ENCODE measurements at regions not wholly inside any gene's neighbourhood (a gene's known extent, or its start where the extent isn't known, plus 50 kb on each side); places are given as distances from the start of the nearest gene placed in this dataset.

GRCh38 chr13:88932950-88933349 lies 1261.8 kb downstream of the SLITRK5 start:
- intact Hi-C loops (cut with micrococcal nuclease) = no loop called here
- TF ChIP-seq CTCF (IDR thresholded peaks at IDR 0.05; ENCODE audit: borderline replicate concordance) = no peak
- no peak for DNase-seq
- Histone ChIP-seq H3K36me3 (no peaks in the 10 kb centered on the region), H3K4me1 (no peaks in the 10 kb centered on the region), H3K4me3 (no peak overlapping the region), H3K27me3 (ENCODE audit: low read depth) (no peaks in the 10 kb centered on the region), H3K9me3 (replicated peaks) (no peaks in the 10 kb centered on the region), H3K27ac (replicated peaks) (no peak overlapping the region)

- no peaks in the 10 kb centered on the region for H3K4me1 ChIP-seq
- H3K36me3 ChIP-seq = no peaks in the 10 kb centered on the region
- DNase-seq = no peak
- H3K27ac ChIP-seq (replicated peaks) = no peak overlapping the region
- intact Hi-C loops (cut with micrococcal nuclease) = no loop called here
- no peaks in the 10 kb centered on the region for H3K9me3 ChIP-seq (replicated peaks)
- H3K27me3 ChIP-seq (ENCODE audit: low read depth) = no peaks in the 10 kb centered on the region
- TF ChIP-seq CTCF (IDR thresholded peaks at IDR 0.05; ENCODE audit: borderline replicate concordance) = no peak
- H3K4me3 ChIP-seq = no peak overlapping the region
Observed at GRCh38 chr13:88937384-88937783, 1266.2 kb downstream of the SLITRK5 start.

GRCh38 chr13:88945793-88946192 lies 1274.6 kb downstream of the SLITRK5 start:
- Histone ChIP-seq H3K27ac (replicated peaks) (no peak overlapping the region), H3K4me1 (no peaks in the 10 kb centered on the region), H3K27me3 (ENCODE audit: low read depth) (no peaks in the 10 kb centered on the region), H3K36me3 (no peaks in the 10 kb centered on the region), H3K4me3 (no peak overlapping the region), H3K9me3 (replicated peaks) (no peaks in the 10 kb centered on the region)
- no peak for TF ChIP-seq CTCF (IDR thresholded peaks at IDR 0.05; ENCODE audit: borderline replicate concordance)
- intact Hi-C loops (cut with micrococcal nuclease) = no loop called here
- DNase-seq = no peak

GRCh38 chr13:88948501-88948900 lies 1277.3 kb downstream of the SLITRK5 start:
- no peaks in the 10 kb centered on the region for H3K9me3 ChIP-seq (replicated peaks)
- no peak for DNase-seq
- no peaks in the 10 kb centered on the region for H3K27me3 ChIP-seq (ENCODE audit: low read depth)
- no peak for TF ChIP-seq CTCF (IDR thresholded peaks at IDR 0.05; ENCODE audit: borderline replicate concordance)
- intact Hi-C loops (cut with micrococcal nuclease) = no loop called here
- H3K4me3 ChIP-seq = no peak overlapping the region
- no peaks in the 10 kb centered on the region for H3K4me1 ChIP-seq
- no peaks in the 10 kb centered on the region for H3K36me3 ChIP-seq
- no peak overlapping the region for H3K27ac ChIP-seq (replicated peaks)

- Histone ChIP-seq H3K4me3 (no peak overlapping the region), H3K4me1 (no peaks in the 10 kb centered on the region), H3K9me3 (replicated peaks) (no peaks in the 10 kb centered on the region), H3K36me3 (no peaks in the 10 kb centered on the region), H3K27me3 (ENCODE audit: low read depth) (no peaks in the 10 kb centered on the region), H3K27ac (replicated peaks) (no peak overlapping the region)
- no peak for DNase-seq
- no peak for TF ChIP-seq CTCF (IDR thresholded peaks at IDR 0.05; ENCODE audit: borderline replicate concordance)
- intact Hi-C loops (cut with micrococcal nuclease) = no loop called here
Observed at GRCh38 chr13:88958821-88959220, 1287.7 kb downstream of the SLITRK5 start.

GRCh38 chr13:88976466-88976865 lies 1305.3 kb downstream of the SLITRK5 start:
- peaks cover 9% of the 10 kb centered on the region for H3K9me3 ChIP-seq (replicated peaks)
- no peak for DNase-seq
- H3K36me3 ChIP-seq = no peaks in the 10 kb centered on the region
- no peak for TF ChIP-seq CTCF (IDR thresholded peaks at IDR 0.05; ENCODE audit: borderline replicate concordance)
- H3K4me3 ChIP-seq = no peak overlapping the region
- intact Hi-C loops (cut with micrococcal nuclease) = no loop called here
- H3K27ac ChIP-seq (replicated peaks) = no peak overlapping the region
- H3K27me3 ChIP-seq (ENCODE audit: low read depth) = no peaks in the 10 kb centered on the region
- peaks cover 5% of the 10 kb centered on the region for H3K4me1 ChIP-seq

Data from left ventricle myocardium inferior (tissue), 1 donor.